DMS 273 (cell line): ENCODE measurements at regions not wholly inside any gene's neighbourhood (a gene's known extent, or its start where the extent isn't known, plus 50 kb on each side); places are given as distances from the start of the nearest gene placed in this dataset.

ENCODE experiments used
- DNase-seq: peaks from one replicate; lab custom pipeline; 2025; ENCODE audit not compliant: unreplicated experiment; lab: John Stamatoyannopoulos, UW

GRCh38 chr13:75231235-75231634 lies 250.7 kb downstream of the TBC1D4 start:
- no peak for DNase-seq

- no peak for DNase-seq
Measured at GRCh38 chr13:75226733-75227435, 255.1 kb downstream of the TBC1D4 start.

GRCh38 chr13:75226092-75226491 lies 255.9 kb downstream of the TBC1D4 start:
- no peak for DNase-seq

GRCh38 chr13:75225288-75226032 lies 256.5 kb downstream of the TBC1D4 start:
- DNase-seq: no peak

- DNase-seq: peak; percentile 14
Measured at GRCh38 chr13:75224053-75224742, 257.8 kb downstream of the TBC1D4 start.

- DNase-seq: no peak
Measured at GRCh38 chr13:75222031-75222430, 259.9 kb downstream of the TBC1D4 start.

- DNase-seq: no peak
Measured at GRCh38 chr13:75220861-75221260, 261.1 kb downstream of the TBC1D4 start.

GRCh38 chr13:75220238-75220542 lies 261.8 kb downstream of the TBC1D4 start:
- DNase-seq: no peak

- peak; percentile 82 for DNase-seq
Measured at GRCh38 chr13:75219479-75220237, 262.3 kb downstream of the TBC1D4 start.

- no peak for DNase-seq
Measured at GRCh38 chr13:75217949-75218348, 264.0 kb downstream of the TBC1D4 start.

- DNase-seq: no peak
Measured at GRCh38 chr13:75216038-75216437, 265.9 kb downstream of the TBC1D4 start.

- no peak for DNase-seq
Measured at GRCh38 chr13:75214846-75215245, 267.1 kb downstream of the TBC1D4 start.

- DNase-seq: no peak
Measured at GRCh38 chr13:75202981-75203380, 279.0 kb downstream of the TBC1D4 start.

GRCh38 chr13:75197803-75198202 lies 284.2 kb downstream of the TBC1D4 start:
- peak; percentile 9 for DNase-seq

GRCh38 chr13:75196147-75196837 lies 285.7 kb downstream of the TBC1D4 start:
- DNase-seq: peak; percentile 56

GRCh38 chr13:75195495-75196146 lies 286.3 kb downstream of the TBC1D4 start:
- peak; percentile 19 for DNase-seq

GRCh38 chr13:75194717-75195462 lies 287.1 kb downstream of the TBC1D4 start:
- DNase-seq: peak; percentile 3

- no peak for DNase-seq
Measured at GRCh38 chr13:75186379-75186778, 295.6 kb downstream of the TBC1D4 start.

GRCh38 chr13:75181906-75182305 lies 300.1 kb downstream of the TBC1D4 start:
- no peak for DNase-seq
